Neural progenitor cell (in vitro differentiated cells): ENCODE measurements at regions not wholly inside any gene's neighbourhood (a gene's known extent, or its start where the extent isn't known, plus 50 kb on each side); places are given as distances from the start of the nearest gene placed in this dataset.

Experiments used
- DNase-seq: peaks from one replicate; pipeline ENCODE4 v3.0.0-alpha.2; 2016; ENCODE audit warnings: low spot score
- H2AFZ ChIP-seq: fragments of 200-600 bp; sonication (generic); replicated peaks from 2 replicates; pipeline ENCODE4 v1.6.1; 2016; ENCODE audit warnings: antibody characterized with exemption
- H3F3A ChIP-seq: fragments of 200-600 bp; sonication (generic); 2 replicates; pipeline ENCODE4 v1.6.1; 2016; ENCODE audit warnings: antibody characterized with exemption, low read depth
- H3K27ac ChIP-seq: fragments of 200-600 bp; sonication (generic); 2 replicates; pipeline ENCODE4 v1.5.1; 2016; ENCODE audit warnings: mild to moderate bottlenecking
- H3K27me3 ChIP-seq: fragments of 200-600 bp; sonication (generic); 2 replicates; pipeline ENCODE4 v1.6.1; 2016; ENCODE audit warnings: mild to moderate bottlenecking, moderate library complexity
- H3K36me3 ChIP-seq: fragments of 200-600 bp; sonication (generic); 2 replicates; pipeline ENCODE4 v1.5.1; 2016
- H3K4me1 ChIP-seq: fragments of 200-600 bp; sonication (generic); 2 replicates; pipeline ENCODE4 v1.6.1; 2016; ENCODE audit warnings: mixed run types
- H3K4me2 ChIP-seq: fragments of 200-600 bp; sonication (generic); 2 replicates; pipeline ENCODE4 v1.6.1; 2016
- H3K4me3 ChIP-seq: fragments of 200-600 bp; sonication (generic); 2 replicates; pipeline ENCODE4 v1.5.1; 2016
- H3K79me2 ChIP-seq: fragments of 200-600 bp; sonication (generic); 2 replicates; pipeline ENCODE4 v1.6.1; 2016; ENCODE audit warnings: low read depth
- H3K9ac ChIP-seq: fragments of 200-600 bp; sonication (generic); 2 replicates; pipeline ENCODE4 v1.6.1; 2016
- H3K9me3 ChIP-seq: fragments of 200-600 bp; sonication (generic); 2 replicates; pipeline ENCODE4 v1.5.1; 2016; ENCODE audit warnings: low read depth
- H4K20me1 ChIP-seq: fragments of 200-600 bp; sonication (generic); 2 replicates; pipeline ENCODE4 v1.6.1; 2016; ENCODE audit warnings: low read depth
- H3K27ac Mint-ChIP-seq: 3 replicates; pipeline ENCODE4 v1.8.0; 2021; ENCODE audit warnings: mixed read lengths
- H3K27me3 Mint-ChIP-seq: 2 replicates; pipeline ENCODE4 v1.8.0; 2022; ENCODE audit warnings: low read depth, mild to moderate bottlenecking, inconsistent platforms, moderate library complexity, mixed read lengths; ENCODE audit not compliant: insufficient read depth
- H3K36me3 Mint-ChIP-seq: 3 replicates; pipeline ENCODE4 v1.8.0; 2021; ENCODE audit warnings: mixed read lengths
- H3K4me1 Mint-ChIP-seq: 3 replicates; pipeline ENCODE4 v1.8.0; 2021; ENCODE audit warnings: mixed read lengths
- H3K4me3 Mint-ChIP-seq: 3 replicates; pipeline ENCODE4 v1.8.0; 2021; ENCODE audit warnings: mild to moderate bottlenecking, moderate library complexity, mixed read lengths
- H3K9me3 Mint-ChIP-seq: 3 replicates; pipeline ENCODE4 v1.8.0; 2020; ENCODE audit warnings: mixed read lengths
- EZH2 ChIP-seq: fragments of 200-600 bp; sonication (generic); IDR thresholded peaks from 2 replicates; pipeline ENCODE4 v1.6.1; 2017; ENCODE audit warnings: antibody characterized with exemption, mild to moderate bottlenecking, moderate library complexity
- EZH2phosphoT487 ChIP-seq: fragments of 200-600 bp; sonication (generic); IDR thresholded peaks from 2 replicates; pipeline ENCODE4 v1.6.1; 2017; ENCODE audit warnings: antibody characterized with exemption
- TF ChIP-seq, protein P1 (sequence below): fragments of 200-600 bp; sonication (generic); IDR thresholded peaks from 2 replicates; pipeline ENCODE4 v1.5.1; 2017; ENCODE audit warnings: antibody characterized with exemption, mild to moderate bottlenecking

DNA sequence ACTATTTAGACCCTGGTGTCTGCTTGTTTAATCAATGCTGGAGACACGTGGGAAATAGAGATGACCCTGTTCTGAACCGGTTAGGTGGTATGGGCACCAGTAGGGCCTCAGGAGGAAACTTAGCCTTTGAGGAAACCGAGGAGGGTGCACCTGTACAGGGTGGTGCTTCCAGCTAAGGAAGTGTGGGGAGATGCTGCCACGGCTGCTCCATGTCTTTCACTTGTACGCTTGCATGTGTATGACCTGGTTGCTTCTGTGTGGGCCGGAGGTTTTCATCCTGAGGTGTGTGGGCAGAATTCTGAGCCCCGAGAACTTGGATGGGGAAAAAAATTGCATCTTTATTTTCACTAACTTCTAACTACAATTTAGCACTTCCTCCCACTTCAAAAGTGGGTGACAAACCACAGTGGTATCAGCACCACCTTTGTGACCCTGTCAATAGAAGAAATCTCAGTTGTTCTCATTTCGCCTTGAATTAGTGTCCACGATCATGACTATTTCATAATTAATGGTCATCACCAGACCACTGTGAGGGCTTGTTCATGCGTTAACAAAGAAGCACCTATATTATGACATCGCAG is 99.8 kb upstream of the SPATA31C2 start:
- H3K9me3 Mint-ChIP-seq: peaks cover 2% of the 10 kb centered on the region
- no peak overlapping the region for H3K27ac Mint-ChIP-seq
- Histone ChIP-seq H3K9me3 (no peaks in the 10 kb centered on the region), H3K36me3 (no peaks in the 10 kb centered on the region), H2AFZ (no peak overlapping the region), H4K20me1 (no peaks in the 10 kb centered on the region), H3K9ac (no peak overlapping the region), H3K79me2 (no peaks in the 10 kb centered on the region), H3K27me3 (no peaks in the 10 kb centered on the region), H3K4me1 (peaks cover 12% of the 10 kb centered on the region), H3K4me3 (no peak overlapping the region), H3K4me2 (no peak overlapping the region), H3K27ac (no peak overlapping the region), H3F3A (no peaks in the 10 kb centered on the region)
- H3K27me3 Mint-ChIP-seq: peaks cover 17% of the 10 kb centered on the region
- DNase-seq: no peak
- H3K4me3 Mint-ChIP-seq: no peak overlapping the region
- H3K36me3 Mint-ChIP-seq: no peaks in the 10 kb centered on the region
- H3K4me1 Mint-ChIP-seq: peaks cover 30% of the 10 kb centered on the region
- no peak for TF ChIP-seq EZH2
- TF ChIP-seq, protein P1, sequence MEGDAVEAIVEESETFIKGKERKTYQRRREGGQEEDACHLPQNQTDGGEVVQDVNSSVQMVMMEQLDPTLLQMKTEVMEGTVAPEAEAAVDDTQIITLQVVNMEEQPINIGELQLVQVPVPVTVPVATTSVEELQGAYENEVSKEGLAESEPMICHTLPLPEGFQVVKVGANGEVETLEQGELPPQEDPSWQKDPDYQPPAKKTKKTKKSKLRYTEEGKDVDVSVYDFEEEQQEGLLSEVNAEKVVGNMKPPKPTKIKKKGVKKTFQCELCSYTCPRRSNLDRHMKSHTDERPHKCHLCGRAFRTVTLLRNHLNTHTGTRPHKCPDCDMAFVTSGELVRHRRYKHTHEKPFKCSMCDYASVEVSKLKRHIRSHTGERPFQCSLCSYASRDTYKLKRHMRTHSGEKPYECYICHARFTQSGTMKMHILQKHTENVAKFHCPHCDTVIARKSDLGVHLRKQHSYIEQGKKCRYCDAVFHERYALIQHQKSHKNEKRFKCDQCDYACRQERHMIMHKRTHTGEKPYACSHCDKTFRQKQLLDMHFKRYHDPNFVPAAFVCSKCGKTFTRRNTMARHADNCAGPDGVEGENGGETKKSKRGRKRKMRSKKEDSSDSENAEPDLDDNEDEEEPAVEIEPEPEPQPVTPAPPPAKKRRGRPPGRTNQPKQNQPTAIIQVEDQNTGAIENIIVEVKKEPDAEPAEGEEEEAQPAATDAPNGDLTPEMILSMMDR: no peak
- no peak for TF ChIP-seq EZH2phosphoT487

DNA sequence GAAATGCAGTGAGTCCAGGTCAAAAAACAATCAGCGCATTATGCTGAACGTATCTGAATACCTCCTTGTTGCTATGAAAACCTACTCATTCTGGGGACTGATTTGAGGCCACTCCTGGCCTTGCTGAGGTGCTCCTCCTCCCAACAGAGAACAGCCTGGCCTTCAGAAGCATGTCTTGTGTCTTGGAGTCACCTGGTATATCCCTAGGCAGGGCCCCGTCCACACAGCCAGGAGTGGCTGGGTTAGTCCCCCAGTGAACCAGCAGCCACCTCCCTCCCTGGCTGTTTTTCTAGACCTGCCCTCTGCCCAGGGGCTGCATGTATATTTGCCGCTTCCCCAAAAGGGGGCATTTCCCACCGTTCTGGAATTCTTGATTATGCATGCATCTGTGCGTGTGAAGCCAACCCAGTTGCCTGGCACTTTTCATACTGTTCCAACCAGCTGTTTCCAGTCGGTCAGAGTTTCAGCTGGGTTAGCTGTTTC is 99.2 kb upstream of the SPATA31C2 start:
- no peak overlapping the region for H3K27ac ChIP-seq
- Mint-ChIP-seq H3K9me3 (peaks cover 4% of the 10 kb centered on the region), H3K27me3 (peaks cover 17% of the 10 kb centered on the region), H3K27ac (peak overlapping the region; percentile 48), H3K36me3 (no peaks in the 10 kb centered on the region), H3K4me1 (peaks cover 31% of the 10 kb centered on the region), H3K4me3 (no peak overlapping the region)
- no peak overlapping the region for H3K9ac ChIP-seq
- TF ChIP-seq EZH2 (no peak), EZH2phosphoT487 (no peak)
- TF ChIP-seq, protein P1: no peak
- H3K36me3 ChIP-seq: no peaks in the 10 kb centered on the region
- H3K9me3 ChIP-seq: no peaks in the 10 kb centered on the region
- peaks cover 14% of the 10 kb centered on the region for H3K4me1 ChIP-seq
- no peaks in the 10 kb centered on the region for H3K27me3 ChIP-seq
- no peak overlapping the region for H2AFZ ChIP-seq
- no peak overlapping the region for H3K4me2 ChIP-seq
- H3K79me2 ChIP-seq: no peaks in the 10 kb centered on the region
- H3F3A ChIP-seq: no peaks in the 10 kb centered on the region
- DNase-seq: no peak
- H3K4me3 ChIP-seq: no peak overlapping the region
- no peaks in the 10 kb centered on the region for H4K20me1 ChIP-seq

DNA sequence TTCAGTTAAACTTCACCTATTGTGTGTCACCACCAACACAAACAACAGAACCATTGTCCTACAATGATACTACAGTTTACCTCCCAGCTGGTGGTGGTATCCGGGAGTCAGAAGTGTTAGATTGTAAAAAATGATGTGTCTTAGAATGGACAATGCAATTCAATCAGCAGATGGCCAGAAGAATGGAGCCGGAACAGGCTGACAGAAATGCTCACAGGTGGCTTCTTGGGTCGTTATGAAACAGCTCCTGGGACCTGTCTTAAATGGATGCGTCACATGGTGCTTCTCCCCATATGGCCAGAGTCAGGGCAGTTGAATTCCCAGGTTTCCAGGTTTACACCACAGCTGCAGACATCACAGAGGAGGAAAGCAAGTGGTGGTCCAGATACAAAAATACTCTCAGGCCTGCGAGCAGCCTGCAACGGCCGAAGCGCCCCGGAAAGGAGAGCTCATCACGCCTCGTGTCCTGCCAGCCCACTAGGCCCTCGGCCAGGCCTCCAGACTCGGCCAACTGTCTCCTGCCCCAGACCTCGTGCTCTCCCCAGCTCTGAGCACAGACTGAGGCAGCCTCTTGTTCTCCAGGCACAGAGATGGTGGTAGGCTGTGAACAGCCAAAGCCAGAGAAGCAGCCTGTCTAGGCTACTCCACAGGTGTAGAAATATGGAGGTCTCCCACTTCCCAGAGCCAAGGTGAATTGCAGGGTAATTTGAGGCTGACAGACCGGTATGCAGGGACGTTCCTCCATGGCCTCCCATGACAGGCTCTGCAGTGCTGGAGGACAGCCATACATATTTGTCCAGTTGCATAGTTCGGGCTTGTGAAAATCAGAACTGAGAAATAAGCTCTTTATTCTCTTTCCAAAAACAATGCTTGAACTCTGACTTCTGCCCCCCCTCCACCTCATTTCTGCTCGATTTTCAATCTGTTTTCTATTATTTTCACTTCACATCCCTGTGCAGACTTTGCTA is 98.5 kb upstream of the SPATA31C2 start:
- H3K27ac ChIP-seq: no peak overlapping the region
- H3K4me2 ChIP-seq: no peak overlapping the region

More for the DNA sequence above, 98.5 kb upstream of the SPATA31C2 start:
- Histone ChIP-seq H3K79me2 (no peaks in the 10 kb centered on the region), H3F3A (no peaks in the 10 kb centered on the region), H3K4me3 (no peak overlapping the region), H4K20me1 (no peaks in the 10 kb centered on the region), H3K9ac (no peak overlapping the region), H3K27me3 (no peaks in the 10 kb centered on the region), H3K36me3 (no peaks in the 10 kb centered on the region), H2AFZ (no peak overlapping the region), H3K9me3 (no peaks in the 10 kb centered on the region), H3K4me1 (peaks cover 14% of the 10 kb centered on the region)
- Mint-ChIP-seq H3K4me1 (peaks cover 31% of the 10 kb centered on the region), H3K4me3 (no peak overlapping the region), H3K36me3 (no peaks in the 10 kb centered on the region), H3K27me3 (peaks cover 19% of the 10 kb centered on the region), H3K9me3 (peaks cover 7% of the 10 kb centered on the region), H3K27ac (peak overlapping the region; percentile 57)
- DNase-seq: no peak
- TF ChIP-seq, protein P1: no peak
- no peak for TF ChIP-seq EZH2
- no peak for TF ChIP-seq EZH2phosphoT487
